ENCODE measurements at regions not wholly inside any gene's neighbourhood (a gene's known extent, or its start where the extent isn't known, plus 50 kb on each side); places are given as distances from the start of the nearest gene placed in this dataset.

- no peak for TF ChIP-seq CTCF (IDR thresholded peaks at IDR 0.05; ENCODE audit: low read length, missing control alignments)
- DNase-seq (ENCODE audit: low read depth), result peak; percentile 93
- H3K4me3 ChIP-seq (replicated peaks; ENCODE audit: low read depth, low read length), result no peak overlapping the region
These were observed 196.5 kb downstream of the TLE1 start for GRCh38 chr9:81492710-81493447.

- TF ChIP-seq CTCF (IDR thresholded peaks at IDR 0.05; ENCODE audit: low read length, missing control alignments), result no peak
- peak; percentile 66 for DNase-seq (ENCODE audit: low read depth)
- H3K4me3 ChIP-seq (replicated peaks; ENCODE audit: low read depth, low read length), result no peak overlapping the region
These were observed 198.6 kb downstream of the TLE1 start for GRCh38 chr9:81490605-81491331.

- TF ChIP-seq CTCF (IDR thresholded peaks at IDR 0.05; ENCODE audit: low read length, missing control alignments), result no peak
- no peak for DNase-seq (ENCODE audit: low read depth)
- no peak overlapping the region for H3K4me3 ChIP-seq (replicated peaks; ENCODE audit: low read depth, low read length)
These were observed 200.3 kb downstream of the TLE1 start for GRCh38 chr9:81489046-81489445.

- H3K4me3 ChIP-seq (replicated peaks; ENCODE audit: low read depth, low read length), result no peak overlapping the region
- no peak for TF ChIP-seq CTCF (IDR thresholded peaks at IDR 0.05; ENCODE audit: low read length, missing control alignments)
- DNase-seq (ENCODE audit: low read depth), result no peak
These were observed 208.3 kb downstream of the TLE1 start for GRCh38 chr9:81480828-81481604.

- no peak for DNase-seq (ENCODE audit: low read depth)
- no peak for TF ChIP-seq CTCF (IDR thresholded peaks at IDR 0.05; ENCODE audit: low read length, missing control alignments)
- H3K4me3 ChIP-seq (replicated peaks; ENCODE audit: low read depth, low read length), result no peak overlapping the region
These were observed 209.8 kb downstream of the TLE1 start for GRCh38 chr9:81479573-81479972.

GRCh38 chr9:81477669-81478068 is 211.7 kb downstream of the TLE1 start:
- DNase-seq (ENCODE audit: low read depth), result no peak
- no peak for TF ChIP-seq CTCF (IDR thresholded peaks at IDR 0.05; ENCODE audit: low read length, missing control alignments)
- no peak overlapping the region for H3K4me3 ChIP-seq (replicated peaks; ENCODE audit: low read depth, low read length)

All from fibroblast of pulmonary artery (primary cell).